Cardiac fibroblast (primary cell): ENCODE measurements at regions not wholly inside any gene's neighbourhood (a gene's known extent, or its start where the extent isn't known, plus 50 kb on each side); places are given as distances from the start of the nearest gene placed in this dataset.

Experiments
- DNase-seq, 2 donors: peaks; one replicate each; pipeline versions ENCODE4 v3.0.0 to v3.0.0-alpha.2; 2010; ENCODE audit warnings: low read depth in 2 of 2
- H3K4me3 ChIP-seq, 2 donors: replicated peaks in 1 of 2; 1 replicate in 1 of 2; 2 replicates in 1 of 2; pipeline ENCODE4 v1.5.1; 2011; ENCODE audit warnings: low read depth in 2 of 2, low read length in 2 of 2, mild to moderate bottlenecking in 2 of 2, moderate library complexity in 1 of 2
- TF ChIP-seq, protein P1 (sequence below): IDR thresholded peaks from one replicate; pipeline ENCODE4 v1.5.1; 2011; ENCODE audit warnings: low read depth, mild to moderate bottlenecking, low read length, inconsistent platforms

DNA sequence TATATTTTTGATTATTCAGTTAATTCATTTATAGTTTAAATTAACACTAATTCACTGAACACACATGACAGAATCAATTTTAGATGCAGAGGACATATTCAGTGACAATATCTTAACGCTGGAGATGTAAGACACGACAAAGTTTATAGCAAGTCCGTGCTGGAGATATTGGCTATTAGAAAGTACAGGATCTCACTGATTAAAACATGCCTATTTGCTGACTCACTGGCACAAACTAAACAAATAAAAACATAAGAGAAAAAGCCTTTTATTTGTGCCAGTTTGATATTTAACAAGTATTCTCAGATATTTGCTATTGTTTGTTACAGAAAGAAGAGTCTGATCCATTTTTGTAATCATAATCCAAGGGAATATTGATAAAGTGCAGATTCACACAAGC, 1122.9 kb upstream of the B3GALT2 start:
- H3K4me3 ChIP-seq = no peak overlapping the region
- TF ChIP-seq, protein P1, sequence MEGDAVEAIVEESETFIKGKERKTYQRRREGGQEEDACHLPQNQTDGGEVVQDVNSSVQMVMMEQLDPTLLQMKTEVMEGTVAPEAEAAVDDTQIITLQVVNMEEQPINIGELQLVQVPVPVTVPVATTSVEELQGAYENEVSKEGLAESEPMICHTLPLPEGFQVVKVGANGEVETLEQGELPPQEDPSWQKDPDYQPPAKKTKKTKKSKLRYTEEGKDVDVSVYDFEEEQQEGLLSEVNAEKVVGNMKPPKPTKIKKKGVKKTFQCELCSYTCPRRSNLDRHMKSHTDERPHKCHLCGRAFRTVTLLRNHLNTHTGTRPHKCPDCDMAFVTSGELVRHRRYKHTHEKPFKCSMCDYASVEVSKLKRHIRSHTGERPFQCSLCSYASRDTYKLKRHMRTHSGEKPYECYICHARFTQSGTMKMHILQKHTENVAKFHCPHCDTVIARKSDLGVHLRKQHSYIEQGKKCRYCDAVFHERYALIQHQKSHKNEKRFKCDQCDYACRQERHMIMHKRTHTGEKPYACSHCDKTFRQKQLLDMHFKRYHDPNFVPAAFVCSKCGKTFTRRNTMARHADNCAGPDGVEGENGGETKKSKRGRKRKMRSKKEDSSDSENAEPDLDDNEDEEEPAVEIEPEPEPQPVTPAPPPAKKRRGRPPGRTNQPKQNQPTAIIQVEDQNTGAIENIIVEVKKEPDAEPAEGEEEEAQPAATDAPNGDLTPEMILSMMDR = no peak
- no peak for DNase-seq

DNA sequence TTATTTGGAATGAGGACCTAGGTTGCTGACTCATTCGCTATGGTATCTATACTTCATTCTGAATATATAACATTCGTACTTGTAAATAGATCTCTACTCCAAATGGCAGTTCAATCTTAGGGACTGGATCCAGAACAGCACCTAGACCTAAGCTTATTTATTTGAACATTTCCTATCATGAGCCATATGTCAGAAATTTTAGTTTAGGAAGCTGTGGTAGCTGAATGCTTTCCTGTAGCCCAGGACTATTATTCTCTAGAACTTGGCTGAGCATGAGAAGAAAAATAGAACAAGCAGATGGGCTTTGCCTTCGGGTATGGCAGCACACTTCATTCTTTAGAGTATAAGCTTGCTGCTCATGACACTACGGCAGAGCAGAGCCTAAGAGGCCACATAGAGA, 1114.4 kb upstream of the B3GALT2 start:
- no peak for DNase-seq
- no peak overlapping the region for H3K4me3 ChIP-seq
- TF ChIP-seq, protein P1 = no peak

DNA sequence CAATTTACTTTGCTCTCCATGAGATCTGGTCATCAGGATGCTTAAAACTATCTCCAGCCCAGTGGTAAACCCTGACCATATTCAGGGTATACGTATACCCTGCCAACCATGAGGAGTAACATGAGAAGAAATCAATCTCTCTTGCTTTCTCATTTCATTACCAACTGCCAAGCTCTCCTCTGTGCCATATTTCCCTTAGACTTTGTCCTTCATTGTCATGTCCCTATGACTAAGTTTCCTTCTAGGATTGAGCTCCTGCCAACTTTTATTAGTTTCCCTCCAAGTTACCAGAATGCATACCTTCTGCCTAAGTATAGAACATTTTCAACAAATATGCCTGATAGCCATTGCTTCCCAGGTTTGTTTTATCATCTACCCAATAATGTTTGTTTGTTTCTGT, 1113.9 kb upstream of the B3GALT2 start:
- TF ChIP-seq, protein P1 = no peak
- DNase-seq = no peak
- no peak overlapping the region for H3K4me3 ChIP-seq

DNA sequence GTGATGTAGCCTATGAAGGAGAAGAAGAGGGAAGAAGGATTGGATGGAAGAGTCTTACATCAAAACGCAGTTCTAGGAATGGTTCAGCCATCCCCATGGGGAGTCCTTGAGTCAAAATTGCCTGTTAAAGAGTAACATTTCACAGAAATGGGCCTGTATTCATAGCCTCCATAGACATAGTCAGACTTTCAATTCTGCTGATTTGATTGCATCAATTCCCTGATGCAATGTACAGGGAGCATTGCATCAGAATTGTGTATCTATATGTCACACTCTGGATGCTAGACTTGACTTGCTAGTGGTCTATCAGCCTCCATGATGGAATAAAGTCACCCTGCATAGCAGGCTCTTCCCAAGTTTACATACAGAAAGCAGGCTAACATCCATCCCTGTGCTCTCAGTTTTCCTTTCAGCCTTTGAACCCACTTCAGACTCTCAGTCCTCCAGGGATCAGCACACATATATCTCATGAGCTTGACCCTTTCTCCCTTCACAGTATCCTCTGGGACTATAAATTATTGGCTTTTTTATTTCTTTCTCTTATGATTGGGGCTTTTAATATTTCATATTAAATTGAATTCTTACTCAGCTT, 1111.7 kb upstream of the B3GALT2 start:
- no peak for DNase-seq

DNA sequence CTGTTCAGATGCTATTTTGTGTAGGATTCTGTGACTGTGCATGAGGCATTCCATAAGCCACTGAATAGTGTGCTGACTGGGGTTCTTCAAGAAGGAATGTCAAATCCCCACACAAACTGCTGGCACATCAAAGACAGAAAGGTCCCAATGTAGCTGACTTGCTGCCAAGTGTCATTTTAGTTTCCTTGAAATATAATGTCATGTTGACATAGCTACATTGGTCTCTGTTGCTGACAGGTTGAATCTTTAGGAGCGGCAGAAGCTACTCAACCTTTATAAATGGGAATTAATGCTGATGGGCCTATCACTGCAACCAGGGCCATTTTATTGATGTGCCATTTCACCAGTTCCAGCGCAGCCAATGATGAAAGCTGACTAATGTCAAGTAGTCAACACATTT, 1110.7 kb upstream of the B3GALT2 start:
- H3K4me3 ChIP-seq = no peak overlapping the region
- no peak for DNase-seq
- TF ChIP-seq, protein P1 = no peak

More for the DNA sequence above, 1111.7 kb upstream of the B3GALT2 start:
- no peak overlapping the region for H3K4me3 ChIP-seq
- TF ChIP-seq, protein P1 = no peak

DNA sequence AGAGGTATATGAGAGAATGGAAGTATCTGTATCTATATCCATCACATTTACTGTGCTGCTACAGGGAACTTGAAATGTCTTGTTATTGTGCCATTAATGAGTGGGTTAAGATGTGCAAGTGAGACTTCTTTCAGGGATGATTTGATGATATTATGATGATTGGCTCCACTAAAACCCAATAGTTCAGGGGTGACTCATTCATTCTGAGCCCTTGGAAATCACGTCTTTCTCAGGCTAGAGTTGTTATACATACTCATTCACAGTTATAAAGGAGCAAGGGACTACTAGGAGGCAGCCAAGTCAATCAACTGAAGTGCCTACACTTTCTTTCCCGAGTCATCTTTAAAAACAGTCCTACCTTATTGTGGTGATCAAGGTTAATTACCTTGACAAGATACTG, 1109.8 kb upstream of the B3GALT2 start:
- TF ChIP-seq, protein P1 = no peak
- no peak for DNase-seq

DNA sequence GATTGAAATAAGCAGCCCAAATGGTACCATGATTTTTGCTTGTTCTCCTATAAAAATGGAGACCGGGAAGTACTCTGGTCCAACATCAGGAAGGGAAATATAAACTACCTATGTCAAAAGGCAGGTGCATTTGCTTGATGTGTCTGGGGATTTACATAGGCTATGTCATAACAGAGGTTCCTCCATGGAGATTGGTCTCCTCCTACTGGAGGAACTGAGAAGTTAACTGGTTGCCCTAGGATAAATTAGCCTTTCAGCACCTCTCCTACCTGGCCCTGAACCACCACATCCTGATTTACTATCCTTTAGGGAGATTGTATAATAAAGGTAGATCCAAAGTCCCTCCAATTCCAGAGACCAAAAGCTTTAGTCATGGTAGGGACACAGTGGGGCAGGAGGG, 1109.3 kb upstream of the B3GALT2 start:
- DNase-seq = peak; percentile 22 to 50
- H3K4me3 ChIP-seq = no peak overlapping the region
- TF ChIP-seq, protein P1 = peak; percentile 22

More for the DNA sequence above, 1109.8 kb upstream of the B3GALT2 start:
- H3K4me3 ChIP-seq = no peak overlapping the region
